ENCODE measurements at regions not wholly inside any gene's neighbourhood (a gene's known extent, or its start where the extent isn't known, plus 50 kb on each side); places are given as distances from the start of the nearest gene placed in this dataset.

GRCh38 chr4:130545171-130545570 is 1449.2 kb downstream of the C4orf33 start:
- TF ChIP-seq EP300 (IDR thresholded peaks at IDR 0.05) (no peak), CTCF (IDR thresholded peaks at IDR 0.05) (no peak), POLR2A (IDR thresholded peaks at IDR 0.05; ENCODE audit: low read depth) (no peak)
